Fibroblast of upper back skin (primary cell): ENCODE measurements at regions not wholly inside any gene's neighbourhood (a gene's known extent, or its start where the extent isn't known, plus 50 kb on each side); places are given as distances from the start of the nearest gene placed in this dataset.

Experiments
- DNase-seq: peaks from one replicate; pipeline ENCODE4 v3.0.0-alpha.2; 2013

DNA sequence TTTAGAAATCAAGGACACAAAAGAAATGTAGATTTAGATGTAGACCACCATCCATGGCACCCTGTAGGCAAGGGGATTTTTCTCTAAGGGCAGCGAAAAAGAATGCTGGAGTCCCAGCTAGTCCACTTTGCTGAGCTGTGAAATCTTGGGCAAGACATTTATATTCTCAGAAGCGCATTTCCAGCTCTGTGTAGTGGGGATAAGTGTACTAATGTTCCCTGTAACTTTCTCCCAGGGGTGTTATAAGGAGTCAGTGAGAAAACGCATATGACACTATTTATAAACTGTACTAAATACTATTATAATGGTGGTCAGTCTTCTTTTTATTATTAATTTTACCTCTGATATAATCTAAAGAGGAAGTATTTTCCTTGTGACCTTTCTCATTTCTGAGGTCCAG is 133.4 kb upstream of the FRMD6 start:
- no peak for DNase-seq

DNA sequence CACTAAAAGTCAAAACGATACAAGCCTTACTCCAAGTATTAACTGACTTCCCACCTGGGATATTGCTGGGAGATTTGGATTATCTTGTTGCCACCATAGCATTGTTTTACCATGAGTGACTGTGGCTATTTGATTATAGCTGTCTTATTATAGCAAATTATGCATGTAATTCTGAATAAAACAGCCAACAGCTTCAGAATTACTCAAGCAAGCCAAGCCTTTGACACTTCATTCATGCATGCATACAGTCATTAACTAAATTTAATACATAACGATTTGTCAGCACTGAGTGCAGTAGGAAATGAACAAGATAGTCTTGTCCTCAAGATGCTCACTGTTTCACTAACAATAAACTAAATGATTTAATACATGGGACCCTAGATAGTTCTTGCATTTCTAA is 133.0 kb upstream of the FRMD6 start:
- no peak for DNase-seq

DNA sequence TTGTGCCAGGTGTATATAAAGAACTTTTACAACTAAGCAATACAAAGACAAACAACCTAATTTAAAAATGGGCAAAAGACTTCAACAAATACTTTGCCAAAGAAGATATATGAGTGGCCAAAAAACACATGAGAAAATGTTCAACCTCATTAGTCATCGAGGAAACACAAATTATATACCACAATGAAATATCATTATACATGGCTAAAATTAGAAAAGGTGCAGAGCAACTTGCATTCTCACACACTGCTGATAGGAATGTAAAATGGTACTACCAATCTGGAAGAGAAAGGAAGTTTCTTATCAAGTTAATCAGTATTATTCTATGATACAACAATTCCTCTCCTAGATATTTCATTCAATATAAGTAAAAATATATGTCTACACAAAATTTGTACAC is 131.6 kb upstream of the FRMD6 start:
- peak; percentile 34 for DNase-seq

DNA sequence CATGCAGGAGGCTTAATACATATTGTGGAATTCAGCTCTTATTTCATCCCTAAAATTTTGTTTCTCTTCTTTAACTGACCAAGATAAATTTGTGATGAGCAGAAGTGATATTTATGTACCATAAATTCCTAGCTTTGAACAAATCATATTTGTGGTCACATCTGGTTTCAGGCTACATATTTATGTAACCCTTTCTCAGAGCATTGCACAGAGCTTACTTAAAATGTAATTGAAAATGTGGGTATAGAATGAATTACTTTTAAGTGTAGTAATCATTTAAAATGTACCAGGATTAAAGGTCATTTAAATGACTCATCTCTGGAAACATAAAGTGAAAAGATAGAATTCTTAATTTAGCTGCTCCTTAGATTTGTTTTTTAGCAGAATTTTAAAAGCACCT is 129.9 kb upstream of the FRMD6 start:
- DNase-seq, result peak; percentile 95

DNA sequence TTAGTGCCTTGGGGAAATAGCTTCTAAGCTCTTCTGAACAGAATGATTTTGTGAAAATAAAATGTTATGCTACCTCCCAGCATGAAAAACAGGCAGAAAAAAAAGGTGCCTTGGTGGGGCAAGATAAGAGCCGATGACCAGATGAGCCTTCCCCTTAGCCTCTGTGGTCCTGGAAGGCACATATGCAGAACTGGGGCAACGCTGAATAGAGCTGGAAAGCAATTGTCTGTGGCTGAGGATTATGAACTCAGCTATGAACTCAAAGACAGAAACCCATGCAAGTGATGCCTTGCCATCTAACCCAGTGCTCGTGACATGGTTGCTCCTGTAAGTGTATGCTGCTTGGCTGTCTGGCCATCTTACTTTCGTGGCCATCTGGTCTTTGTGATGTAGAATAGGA is 128.5 kb upstream of the FRMD6 start:
- DNase-seq, result no peak

DNA sequence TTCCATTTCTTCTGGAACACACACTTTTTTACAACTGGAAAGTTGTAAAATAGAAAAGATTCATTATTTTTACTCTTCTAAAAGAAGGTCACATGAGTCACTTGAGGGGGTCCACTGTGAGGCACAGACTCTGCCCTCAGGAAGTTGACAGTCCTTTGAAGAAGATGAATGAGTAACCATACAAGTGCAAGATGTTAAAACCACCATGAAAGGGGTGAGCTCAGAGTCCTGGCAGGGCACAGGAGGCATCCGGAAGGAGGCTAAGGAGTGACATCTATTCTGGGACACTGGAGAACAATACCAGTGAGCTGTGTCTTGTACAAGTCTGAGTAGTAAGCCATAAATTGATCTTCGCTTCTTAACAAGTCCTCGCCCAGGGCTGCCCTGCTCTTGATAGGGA is 126.0 kb upstream of the FRMD6 start:
- DNase-seq, result no peak

DNA sequence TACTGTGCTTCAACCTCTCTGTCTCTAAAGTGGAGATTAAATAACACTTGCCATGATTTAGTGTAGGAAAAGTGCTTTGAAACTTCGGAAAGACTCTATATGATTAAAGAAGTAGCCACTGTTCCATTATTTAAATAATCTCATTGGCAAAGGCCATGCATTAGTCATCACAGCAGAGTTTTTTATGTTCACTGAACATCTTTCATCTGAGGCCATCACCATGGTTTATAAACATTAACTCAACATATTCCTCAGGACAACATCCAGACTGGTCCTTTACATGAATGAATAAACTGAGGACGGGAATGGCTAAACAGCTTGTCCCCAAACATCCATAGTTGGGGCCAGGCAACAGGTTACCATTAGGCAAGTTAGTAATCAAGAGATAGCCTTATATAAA is 124.6 kb upstream of the FRMD6 start:
- peak; percentile 63 for DNase-seq

DNA sequence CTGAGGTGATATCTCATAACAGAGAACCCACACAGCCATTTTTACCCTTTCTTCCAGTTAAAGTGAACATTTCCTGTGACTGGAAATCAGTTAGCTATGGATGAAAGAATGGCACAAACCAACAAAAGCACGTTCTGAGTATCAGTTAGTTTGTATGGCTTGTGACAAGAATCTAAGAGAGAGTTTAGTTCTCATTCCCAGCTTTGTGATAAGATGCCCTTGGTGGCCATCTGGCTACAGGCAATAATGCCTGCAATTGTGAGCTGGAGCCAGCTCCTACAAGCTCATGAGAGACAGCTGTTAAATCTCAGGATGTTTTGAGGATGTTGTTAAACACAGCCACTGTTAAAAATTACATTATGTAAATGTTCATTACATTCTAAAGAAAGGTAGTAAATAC is 122.0 kb upstream of the FRMD6 start:
- DNase-seq, result no peak

DNA sequence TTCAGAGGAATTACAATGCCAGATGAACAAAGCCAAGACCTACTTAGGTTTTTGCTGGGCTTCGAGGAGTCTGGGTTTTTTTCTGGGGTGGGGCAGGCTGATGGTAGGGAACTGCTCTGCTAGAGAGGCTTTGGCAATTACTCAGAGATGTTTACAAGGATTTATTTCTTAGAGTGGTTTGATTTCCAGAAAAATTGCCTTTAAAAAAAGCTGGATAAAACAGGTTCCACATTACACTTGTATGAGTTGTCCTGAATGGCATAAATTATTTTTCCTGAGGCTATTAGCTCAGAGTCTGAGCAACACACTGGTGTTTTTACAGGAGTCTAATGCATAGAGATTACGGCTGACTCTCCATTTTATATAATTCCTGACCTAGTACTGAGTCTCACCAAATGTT is 118.5 kb upstream of the FRMD6 start:
- peak; percentile 80 for DNase-seq

DNA sequence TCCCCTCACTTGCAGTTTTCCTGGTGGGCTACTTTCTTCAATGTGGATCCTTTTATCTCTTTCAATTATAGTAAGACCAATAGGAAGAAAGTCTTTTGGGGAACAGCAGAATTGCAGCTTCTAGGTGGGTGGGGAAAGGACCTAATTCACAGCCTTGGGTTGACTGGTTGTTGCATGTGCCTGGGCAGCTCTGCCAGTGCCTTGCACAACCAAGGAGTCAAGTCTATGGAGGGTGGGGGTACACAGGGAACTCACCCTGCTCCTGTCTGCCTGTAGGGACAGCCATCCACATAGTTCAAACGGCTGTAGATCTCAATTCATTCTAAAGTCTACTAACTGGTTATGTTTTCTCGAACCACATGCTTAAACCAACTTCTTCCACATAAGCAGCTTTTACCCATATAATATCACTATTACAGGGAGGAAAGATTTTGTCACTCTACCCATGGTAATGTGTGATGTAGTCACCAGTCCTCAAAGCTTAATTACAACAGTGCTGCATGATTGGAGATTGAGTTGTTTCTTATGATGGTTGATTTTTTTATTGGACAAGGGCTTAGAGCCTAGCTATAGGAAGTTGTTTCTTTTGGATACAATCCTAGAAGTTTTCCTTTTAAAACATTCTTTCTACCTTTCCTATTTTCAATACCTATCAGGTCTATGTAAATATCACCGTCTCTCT is 117.7 kb upstream of the FRMD6 start:
- no peak for DNase-seq

DNA sequence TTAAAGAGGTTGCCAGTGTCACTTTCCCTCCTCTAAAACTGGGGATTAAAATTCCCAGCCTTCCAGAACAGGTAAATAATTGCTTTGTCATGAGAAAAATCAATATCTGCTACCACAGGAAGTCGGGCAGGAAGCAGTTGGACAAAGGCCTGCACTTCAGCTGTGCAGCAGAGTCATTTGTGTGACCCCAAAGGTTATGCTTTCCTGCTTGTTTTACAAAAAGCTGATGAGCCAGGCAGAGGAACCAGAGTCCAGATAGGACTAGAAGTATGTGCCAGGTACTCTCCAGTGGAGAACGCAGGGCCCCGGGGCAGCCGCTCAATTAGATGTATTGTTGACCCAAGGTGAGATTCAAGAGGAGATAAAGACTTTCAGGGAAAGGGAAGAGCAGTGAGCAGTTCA is 117.1 kb upstream of the FRMD6 start:
- DNase-seq, result no peak

DNA sequence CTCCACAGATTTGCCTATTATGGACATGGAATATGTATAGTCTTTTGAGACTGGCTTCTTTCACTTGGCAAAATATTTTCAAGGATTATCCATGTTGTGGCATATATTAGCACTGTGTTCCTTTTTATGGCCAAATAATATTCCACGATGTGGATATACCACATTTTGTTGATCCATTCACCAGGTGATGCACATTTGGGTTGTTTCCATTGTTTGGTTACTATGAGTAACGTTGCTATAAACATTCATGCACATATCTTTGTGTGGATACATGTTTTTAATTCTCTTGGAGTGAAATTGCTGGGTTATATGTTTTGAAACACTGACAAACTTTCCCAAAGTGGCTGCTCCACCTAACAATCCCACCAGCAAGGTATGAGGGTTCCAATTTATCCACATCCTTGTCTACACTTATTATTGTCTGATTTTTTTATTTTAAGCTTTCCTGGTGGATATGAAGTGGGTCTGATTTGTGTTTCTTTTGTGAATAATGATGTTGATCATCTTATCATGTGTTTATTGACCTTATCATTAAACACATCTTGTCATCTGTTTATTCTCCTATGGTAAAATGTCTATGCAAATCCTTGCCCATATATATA is 116.2 kb upstream of the FRMD6 start:
- DNase-seq, result no peak

DNA sequence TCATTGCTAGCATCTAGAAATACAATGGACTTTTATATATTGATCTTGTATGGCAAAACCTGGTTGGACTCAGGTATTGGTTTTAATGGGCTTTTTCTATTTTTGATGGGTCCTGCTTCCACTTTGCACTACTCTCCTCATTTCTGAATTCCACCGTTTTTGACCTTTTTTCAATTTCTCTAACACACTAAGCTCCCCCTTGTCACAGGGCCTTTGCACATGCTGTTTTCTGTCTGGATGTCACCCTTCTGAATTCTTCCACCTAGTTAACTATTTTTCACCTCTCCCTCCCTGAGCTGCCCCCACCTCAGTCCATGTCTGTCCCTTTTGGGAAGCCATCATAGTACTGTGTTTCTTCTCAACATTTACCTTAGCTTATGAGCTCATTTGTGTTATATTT is 112.7 kb upstream of the FRMD6 start:
- no peak for DNase-seq

DNA sequence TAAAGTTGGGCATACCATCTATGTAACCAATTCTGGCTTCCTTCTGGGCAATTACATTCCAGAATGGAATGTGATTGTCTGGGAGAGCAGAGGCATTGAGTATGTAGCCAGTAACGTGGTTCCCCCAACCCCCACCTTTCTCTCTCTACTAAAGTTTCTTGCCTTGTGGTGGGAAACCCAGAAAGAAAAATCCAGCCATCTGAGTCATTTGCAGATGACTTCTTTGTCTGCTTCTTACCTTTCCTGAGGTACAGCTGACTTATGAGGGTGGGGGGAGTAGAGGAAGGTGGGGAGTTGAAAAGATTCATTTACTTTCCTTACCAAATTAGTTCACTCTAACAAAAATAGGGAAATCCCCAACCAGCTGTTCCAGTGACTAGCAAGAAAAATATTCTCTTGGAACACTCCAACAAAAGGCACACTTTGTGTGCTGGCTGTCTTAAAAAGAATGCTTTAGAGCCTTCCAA is 112.1 kb upstream of the FRMD6 start:
- DNase-seq, result peak; percentile 96

DNA sequence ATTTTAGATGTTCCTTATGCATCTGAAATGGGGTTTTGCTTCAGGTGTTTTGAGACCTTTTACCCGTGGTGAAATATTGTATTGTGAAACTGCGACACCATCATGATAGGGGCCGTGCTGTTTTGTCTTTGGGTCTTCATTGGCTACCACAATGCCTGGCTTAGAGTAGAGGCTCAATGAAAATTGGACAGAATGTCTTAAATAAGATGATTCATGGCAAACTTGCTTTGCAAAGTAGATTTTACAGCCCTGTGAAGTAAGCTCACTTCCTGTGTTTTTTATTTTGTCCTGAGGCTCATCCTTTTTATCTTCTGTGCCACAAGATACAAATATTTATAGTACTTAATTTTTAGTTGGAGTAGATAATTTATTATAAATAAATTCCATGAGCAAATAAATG is 111.3 kb upstream of the FRMD6 start:
- peak; percentile 28 for DNase-seq

DNA sequence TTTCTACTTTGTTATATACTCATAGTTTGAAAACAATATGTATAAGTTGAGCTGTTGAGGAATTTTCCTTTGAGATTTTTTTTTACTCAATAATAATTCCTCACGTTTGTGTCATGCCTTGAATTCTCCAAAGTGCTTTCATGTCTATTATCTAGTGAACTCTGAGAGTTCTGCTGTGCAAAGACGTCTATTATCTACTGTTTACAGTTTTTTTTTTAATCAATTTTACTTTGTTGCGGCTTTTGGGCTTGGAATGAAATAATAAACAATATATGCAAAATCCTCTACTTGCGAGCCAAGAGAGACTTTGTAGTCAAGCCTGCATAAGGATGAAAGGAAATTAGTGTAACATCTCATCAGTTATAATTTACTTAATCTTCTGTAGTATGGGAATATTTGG is 107.2 kb upstream of the FRMD6 start:
- DNase-seq, result peak; percentile 23

DNA sequence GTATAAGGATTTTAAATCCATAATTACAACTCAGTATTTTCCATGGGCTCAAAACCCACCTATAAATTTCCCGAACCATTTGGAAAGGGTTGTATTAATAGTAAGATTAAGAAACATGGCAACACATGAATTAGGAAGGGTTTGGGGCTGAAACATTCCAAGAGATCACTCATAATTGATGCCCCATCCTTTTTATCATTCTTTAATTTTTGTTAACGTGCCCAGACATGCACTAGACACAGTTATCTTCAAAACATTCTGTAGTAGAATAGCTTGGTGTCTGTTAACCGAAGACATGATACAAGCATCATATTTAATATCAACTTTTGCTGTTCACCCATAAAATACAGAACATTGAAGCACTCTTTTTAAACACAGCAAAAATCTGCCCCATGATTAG is 106.8 kb upstream of the FRMD6 start:
- no peak for DNase-seq

DNA sequence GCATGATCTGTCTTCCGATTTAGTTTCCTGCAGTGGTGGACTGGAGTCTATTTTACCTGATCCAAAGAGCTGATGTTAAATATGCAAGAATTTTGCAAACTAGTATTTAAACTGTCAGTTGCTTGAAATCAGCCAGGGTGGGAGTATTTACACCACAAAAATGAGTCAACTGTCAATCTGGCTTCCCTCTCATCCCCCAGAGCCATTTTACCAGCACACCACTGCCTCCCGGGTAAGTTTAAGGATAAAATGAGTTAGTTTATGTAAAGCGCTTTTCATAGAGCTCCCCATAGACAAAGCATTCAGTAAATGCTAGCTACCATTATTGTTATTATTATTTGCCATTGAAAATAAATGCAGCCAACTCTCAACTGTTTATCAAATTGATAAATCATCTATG is 106.3 kb upstream of the FRMD6 start:
- peak; percentile 47 for DNase-seq

DNA sequence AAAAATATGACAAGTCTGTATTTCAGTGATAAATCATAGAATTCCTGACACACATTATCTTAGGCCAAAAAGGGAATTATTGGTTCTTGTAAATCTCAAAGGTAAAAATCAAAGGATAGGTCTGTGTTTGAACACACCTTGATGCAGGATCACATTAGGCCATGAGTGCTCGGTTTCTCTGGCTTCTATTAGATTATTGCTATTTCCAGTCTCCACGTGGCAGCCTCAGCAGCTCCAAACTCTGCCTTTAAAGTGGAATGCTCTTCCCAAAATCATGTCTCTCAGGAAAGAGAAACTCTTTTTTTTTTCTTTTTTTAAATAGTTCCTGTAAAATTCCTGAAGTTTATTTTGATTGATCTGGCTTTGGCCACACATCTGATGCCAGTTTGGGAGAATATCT is 105.6 kb upstream of the FRMD6 start:
- DNase-seq, result no peak

DNA sequence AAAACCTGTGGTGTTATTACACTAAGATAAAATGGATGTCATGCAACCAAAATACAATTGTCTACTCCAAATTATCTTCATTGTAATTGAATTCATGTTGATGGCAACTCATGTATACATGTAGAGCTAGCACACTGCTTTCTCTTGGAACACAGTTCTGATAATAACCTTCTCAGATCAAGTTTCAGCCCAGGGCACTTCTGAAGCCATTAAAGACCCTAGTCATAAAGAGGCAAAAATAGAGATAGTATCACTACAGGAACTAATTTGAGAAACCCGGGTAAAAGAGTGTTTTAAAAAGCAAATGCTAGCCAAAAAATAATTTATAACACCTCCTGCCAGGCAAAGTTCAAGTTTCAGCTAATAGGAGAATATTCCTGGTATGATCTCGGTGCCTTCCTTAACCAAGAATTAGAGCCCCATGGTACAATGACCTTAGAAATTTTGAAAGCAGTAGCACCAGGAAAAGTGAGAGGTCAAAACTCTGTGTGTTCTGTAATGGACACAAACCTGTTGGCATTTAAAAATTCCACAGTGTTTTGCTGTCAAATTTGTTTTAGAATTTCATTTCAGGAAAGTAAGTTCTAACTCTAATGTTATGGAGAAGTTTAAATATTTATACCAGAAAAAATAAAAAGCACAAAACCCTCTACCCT is 105.0 kb upstream of the FRMD6 start:
- DNase-seq, result no peak

DNA sequence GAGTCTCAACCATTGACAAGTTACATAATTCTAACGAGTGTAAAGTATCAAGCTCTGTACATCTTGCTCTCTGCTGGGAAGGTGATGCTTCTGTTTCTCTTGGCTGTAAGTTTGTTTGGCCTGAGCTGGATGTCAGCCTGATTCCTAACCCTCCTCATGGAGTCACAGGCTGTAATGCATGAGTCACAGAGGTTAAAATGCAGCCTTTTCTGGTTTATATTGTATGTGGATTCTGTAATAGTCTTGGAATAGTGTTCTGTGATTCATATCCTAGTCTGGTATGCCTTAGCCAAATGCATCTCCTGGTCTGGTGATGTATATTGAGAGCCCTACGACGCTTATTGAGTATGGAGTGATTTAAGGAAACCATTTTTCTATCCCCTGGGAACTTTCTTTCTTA is 104.5 kb upstream of the FRMD6 start:
- DNase-seq, result peak; percentile 99

DNA sequence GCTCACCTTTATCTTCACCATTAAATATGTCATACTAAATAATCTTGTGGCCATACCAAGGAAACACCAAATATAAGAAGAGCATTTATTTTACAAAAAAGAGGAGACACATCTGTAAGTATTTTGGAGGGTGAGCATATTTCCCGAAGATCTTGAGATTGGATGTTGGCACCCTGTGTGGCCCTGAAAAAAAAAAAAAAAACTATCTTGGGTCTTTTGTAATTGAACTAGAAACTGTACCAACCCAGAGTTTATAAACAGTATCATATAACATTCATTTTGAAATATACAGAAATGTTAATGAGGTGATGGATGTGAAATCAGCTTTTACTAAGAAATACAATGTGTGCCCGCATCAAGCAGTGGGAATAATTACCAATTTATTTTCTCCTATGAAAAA is 104.0 kb upstream of the FRMD6 start:
- DNase-seq, result no peak

DNA sequence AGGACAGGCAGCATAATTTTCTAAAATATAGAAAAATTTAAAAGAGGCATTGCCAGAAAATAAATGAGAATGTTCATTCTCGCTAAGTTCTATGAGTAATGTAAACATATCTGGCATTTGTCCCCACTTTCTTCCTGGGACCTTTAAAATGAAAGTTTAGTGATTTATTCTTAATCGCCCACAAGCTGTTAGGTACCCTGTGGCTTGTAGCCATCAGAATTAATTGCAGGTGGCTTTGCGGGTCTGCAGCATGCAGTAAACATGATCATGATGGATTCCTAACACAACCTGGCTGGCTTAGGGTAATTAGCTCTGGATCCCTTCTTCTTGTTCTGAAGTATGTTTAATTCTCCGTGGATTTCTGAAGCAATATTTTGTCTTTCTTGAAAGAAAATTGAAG is 103.5 kb upstream of the FRMD6 start:
- no peak for DNase-seq

DNA sequence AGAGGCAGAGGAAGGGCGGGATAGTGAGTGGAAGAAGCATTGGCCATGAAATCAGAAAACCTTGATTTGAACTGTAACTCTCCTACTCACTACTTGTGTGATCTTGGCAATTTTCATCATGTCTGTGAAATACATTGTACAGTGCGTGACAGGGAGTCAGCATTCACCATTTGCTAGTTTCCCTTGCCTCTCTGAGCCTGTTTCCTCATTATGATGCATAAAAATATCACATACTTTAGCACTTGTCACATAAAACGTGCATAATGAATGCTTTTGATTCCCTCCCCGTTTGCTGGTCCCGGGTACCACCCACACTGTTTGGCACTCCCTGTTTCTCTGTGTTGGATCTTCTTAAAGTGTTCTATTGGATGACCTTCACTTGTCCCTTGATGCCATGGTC is 101.1 kb upstream of the FRMD6 start:
- DNase-seq, result no peak

DNA sequence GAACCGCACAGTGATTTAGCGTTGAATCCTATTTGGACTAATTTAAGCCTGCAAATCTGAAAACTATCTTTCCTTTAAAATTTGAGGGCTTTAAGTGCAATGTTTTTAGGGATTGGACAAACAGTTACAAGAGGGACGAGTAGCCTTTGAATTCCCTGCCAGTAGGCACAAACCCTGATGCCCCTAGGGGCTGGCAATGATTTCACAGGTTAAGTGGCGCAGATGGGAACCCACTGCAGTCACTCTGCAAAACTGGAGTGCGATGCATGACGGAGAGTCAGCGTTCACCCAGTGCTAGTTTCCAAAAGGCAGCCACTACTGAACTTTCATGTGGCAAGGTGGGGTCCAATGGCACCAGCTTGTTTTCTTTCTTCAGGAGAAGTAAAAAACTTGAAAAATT is 99.4 kb upstream of the FRMD6 start:
- DNase-seq, result no peak
